IPS-NIHi7 (cell line): ENCODE measurements at regions not wholly inside any gene's neighbourhood (a gene's known extent, or its start where the extent isn't known, plus 50 kb on each side); places are given as distances from the start of the nearest gene placed in this dataset.

ENCODE experiments used
- DNase-seq: peaks from one replicate; pipeline ENCODE4 v3.0.0; 2012; ENCODE audit warnings: mixed read lengths; ENCODE audit errors: extremely low spot score

- no peak for DNase-seq
Observed at GRCh38 chr1:87766737-87767136, 438.1 kb downstream of the LMO4 start.

- no peak for DNase-seq
Observed at GRCh38 chr1:87778896-87779295, 450.2 kb downstream of the LMO4 start.

- no peak for DNase-seq
Observed at GRCh38 chr1:87781554-87781953, 452.9 kb downstream of the LMO4 start.

- no peak for DNase-seq
Observed at GRCh38 chr1:87783315-87783714, 454.6 kb downstream of the LMO4 start.

GRCh38 chr1:87785386-87785785 lies 456.7 kb downstream of the LMO4 start:
- no peak for DNase-seq

GRCh38 chr1:87786229-87786628 lies 457.5 kb downstream of the LMO4 start:
- DNase-seq, result no peak

- DNase-seq, result no peak
Observed at GRCh38 chr1:87786861-87787545, 458.3 kb downstream of the LMO4 start.

GRCh38 chr1:87787551-87787950 lies 458.9 kb downstream of the LMO4 start:
- no peak for DNase-seq

- no peak for DNase-seq
Observed at GRCh38 chr1:87790756-87791155, 462.1 kb downstream of the LMO4 start.

- DNase-seq, result no peak
Observed at GRCh38 chr1:87791931-87792740, 463.5 kb downstream of the LMO4 start.

- DNase-seq, result no peak
Observed at GRCh38 chr1:87794788-87795614, 466.3 kb downstream of the LMO4 start.

GRCh38 chr1:87795615-87796337 lies 467.1 kb downstream of the LMO4 start:
- no peak for DNase-seq

- no peak for DNase-seq
Observed at GRCh38 chr1:87796471-87796901, 467.8 kb downstream of the LMO4 start.

- DNase-seq, result no peak
Observed at GRCh38 chr1:87799451-87799850, 470.8 kb downstream of the LMO4 start.

- no peak for DNase-seq
Observed at GRCh38 chr1:87800006-87800405, 471.3 kb downstream of the LMO4 start.

- no peak for DNase-seq
Observed at GRCh38 chr1:87803375-87803774, 474.7 kb downstream of the LMO4 start.

- no peak for DNase-seq
Observed at GRCh38 chr1:87804128-87804527, 475.4 kb downstream of the LMO4 start.

- no peak for DNase-seq
Observed at GRCh38 chr1:87805666-87806378, 477.1 kb downstream of the LMO4 start.

- no peak for DNase-seq
Observed at GRCh38 chr1:87806379-87807094, 477.9 kb downstream of the LMO4 start.

GRCh38 chr1:87810166-87810565 lies 481.5 kb downstream of the LMO4 start:
- no peak for DNase-seq
